NCI-H187 treated with DMSO at 0.1 percent for 48 hours (cell line): ENCODE measurements at regions not wholly inside any gene's neighbourhood (a gene's known extent, or its start where the extent isn't known, plus 50 kb on each side); places are given as distances from the start of the nearest gene placed in this dataset.
"Not testable (repeated sequence)": the region's sequence is repeated elsewhere in the genome, so short reads cannot be mapped to it uniquely, and the experiment has no call there.

Source experiments
- DNase-seq: peaks from one replicate; lab custom pipeline; 2025; lab: John Stamatoyannopoulos, UW

GRCh38 chr6:120930500-120930899, 403.8 kb downstream of the TBC1D32 start:
- not testable (repeated sequence) for DNase-seq

GRCh38 chr6:120924214-120924613, 410.1 kb downstream of the TBC1D32 start:
- no peak for DNase-seq

- no peak for DNase-seq
Observed at GRCh38 chr6:120918137-120918536, 416.1 kb downstream of the TBC1D32 start.

GRCh38 chr6:120916844-120917243, 417.4 kb downstream of the TBC1D32 start:
- no peak for DNase-seq

GRCh38 chr6:120913486-120913885, 420.8 kb downstream of the TBC1D32 start:
- no peak for DNase-seq

GRCh38 chr6:120908767-120909166, 425.5 kb downstream of the TBC1D32 start:
- no peak for DNase-seq

GRCh38 chr6:120903836-120904235, 430.4 kb downstream of the TBC1D32 start:
- no peak for DNase-seq

- no peak for DNase-seq
Observed at GRCh38 chr6:120899932-120900331, 434.3 kb downstream of the TBC1D32 start.

- DNase-seq, result no peak
Observed at GRCh38 chr6:120894077-120894476, 440.2 kb downstream of the TBC1D32 start.

- DNase-seq, result no peak
Observed at GRCh38 chr6:120876931-120877330, 457.3 kb downstream of the TBC1D32 start.

- DNase-seq, result no peak
Observed at GRCh38 chr6:120876424-120876823, 457.9 kb downstream of the TBC1D32 start.

GRCh38 chr6:120875900-120876299, 458.4 kb downstream of the TBC1D32 start:
- DNase-seq, result no peak

GRCh38 chr6:120874422-120874821, 459.9 kb downstream of the TBC1D32 start:
- no peak for DNase-seq

- DNase-seq, result no peak
Observed at GRCh38 chr6:120873125-120873865, 461.0 kb downstream of the TBC1D32 start.

- DNase-seq, result no peak
Observed at GRCh38 chr6:120872262-120872578, 462.1 kb downstream of the TBC1D32 start.

- DNase-seq, result no peak
Observed at GRCh38 chr6:120871416-120872261, 462.6 kb downstream of the TBC1D32 start.

- no peak for DNase-seq
Observed at GRCh38 chr6:120869397-120869796, 464.9 kb downstream of the TBC1D32 start.

GRCh38 chr6:120857422-120857821, 476.9 kb downstream of the TBC1D32 start:
- DNase-seq, result no peak

- no peak for DNase-seq
Observed at GRCh38 chr6:120854583-120854982, 479.7 kb downstream of the TBC1D32 start.

- DNase-seq, result peak; percentile 44
Observed at GRCh38 chr6:120853489-120853888, 480.8 kb downstream of the TBC1D32 start.

GRCh38 chr6:120852293-120852849, 481.9 kb downstream of the TBC1D32 start:
- DNase-seq, result no peak

GRCh38 chr6:120826253-120826652, 508.0 kb downstream of the TBC1D32 start:
- DNase-seq, result no peak

- DNase-seq, result no peak
Observed at GRCh38 chr6:120816794-120817193, 517.5 kb downstream of the TBC1D32 start.
